ENCODE measurements at regions not wholly inside any gene's neighbourhood (a gene's known extent, or its start where the extent isn't known, plus 50 kb on each side); places are given as distances from the start of the nearest gene placed in this dataset.
A peak's percentile ranks its signal among the peaks of the same experiment; 100 is the strongest.

DNA sequence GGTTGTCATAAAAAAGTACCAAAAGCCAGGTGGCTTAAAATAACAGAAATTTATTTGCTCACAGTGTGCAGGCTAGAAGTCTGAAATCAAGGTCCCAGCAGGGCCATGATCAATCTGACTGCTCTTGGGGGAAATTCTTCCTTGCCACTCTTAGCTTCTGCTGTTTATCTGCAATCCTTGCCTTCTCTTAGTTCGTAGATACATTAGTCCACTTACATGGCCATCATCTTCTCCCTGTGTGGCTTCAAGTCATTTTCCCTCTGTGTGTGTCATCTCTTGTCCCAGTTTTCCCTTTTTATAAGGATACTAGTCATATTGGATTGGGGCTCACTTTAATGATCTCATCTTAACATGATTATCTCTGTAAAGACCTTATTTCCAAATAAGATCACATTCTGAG, 124.0 kb upstream of the NCAM2 start:
- no peak for DNase-seq (ENCODE audit: low spot score in 2 of 2)
- Histone ChIP-seq H3K36me3 (no peaks in the 10 kb centered on the region), H3K27me3 (no peaks in the 10 kb centered on the region), H3K9me3 (no peaks in the 10 kb centered on the region), H3K27ac (no peak overlapping the region), H3K4me1 (no peaks in the 10 kb centered on the region), H3K4me3 (no peak overlapping the region)
- intact Hi-C loops (cut with DNase I): no loop called here
- TF ChIP-seq, protein P1, sequence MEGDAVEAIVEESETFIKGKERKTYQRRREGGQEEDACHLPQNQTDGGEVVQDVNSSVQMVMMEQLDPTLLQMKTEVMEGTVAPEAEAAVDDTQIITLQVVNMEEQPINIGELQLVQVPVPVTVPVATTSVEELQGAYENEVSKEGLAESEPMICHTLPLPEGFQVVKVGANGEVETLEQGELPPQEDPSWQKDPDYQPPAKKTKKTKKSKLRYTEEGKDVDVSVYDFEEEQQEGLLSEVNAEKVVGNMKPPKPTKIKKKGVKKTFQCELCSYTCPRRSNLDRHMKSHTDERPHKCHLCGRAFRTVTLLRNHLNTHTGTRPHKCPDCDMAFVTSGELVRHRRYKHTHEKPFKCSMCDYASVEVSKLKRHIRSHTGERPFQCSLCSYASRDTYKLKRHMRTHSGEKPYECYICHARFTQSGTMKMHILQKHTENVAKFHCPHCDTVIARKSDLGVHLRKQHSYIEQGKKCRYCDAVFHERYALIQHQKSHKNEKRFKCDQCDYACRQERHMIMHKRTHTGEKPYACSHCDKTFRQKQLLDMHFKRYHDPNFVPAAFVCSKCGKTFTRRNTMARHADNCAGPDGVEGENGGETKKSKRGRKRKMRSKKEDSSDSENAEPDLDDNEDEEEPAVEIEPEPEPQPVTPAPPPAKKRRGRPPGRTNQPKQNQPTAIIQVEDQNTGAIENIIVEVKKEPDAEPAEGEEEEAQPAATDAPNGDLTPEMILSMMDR (IDR thresholded peaks at IDR 0.05): no peak

DNA sequence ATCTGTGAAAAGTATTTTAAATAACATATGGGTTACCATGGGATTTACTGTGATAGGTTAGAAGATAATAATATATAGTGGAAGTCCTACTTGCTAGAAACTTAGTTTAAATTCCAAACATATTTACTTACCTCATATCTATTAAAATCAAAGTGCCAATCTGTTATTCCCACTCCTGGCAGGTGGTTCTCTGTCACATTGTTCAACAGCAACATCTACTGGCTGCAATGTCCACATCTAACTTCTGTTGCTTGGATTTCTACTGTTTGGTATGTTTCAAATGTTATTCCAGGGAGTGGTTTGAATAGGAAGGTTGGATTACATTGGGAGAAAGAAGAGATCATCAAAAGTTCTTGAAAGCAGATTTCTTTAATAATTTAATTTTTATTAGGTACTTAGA, 122.5 kb upstream of the NCAM2 start:
- Histone ChIP-seq H3K27me3 (no peaks in the 10 kb centered on the region), H3K4me3 (no peak overlapping the region), H3K4me1 (no peaks in the 10 kb centered on the region), H3K27ac (no peak overlapping the region), H3K36me3 (no peaks in the 10 kb centered on the region), H3K9me3 (no peaks in the 10 kb centered on the region)
- TF ChIP-seq, protein P1 (IDR thresholded peaks at IDR 0.05): no peak
- intact Hi-C loops (cut with DNase I): no loop called here
- no peak for DNase-seq (ENCODE audit: low spot score in 2 of 2)

DNA sequence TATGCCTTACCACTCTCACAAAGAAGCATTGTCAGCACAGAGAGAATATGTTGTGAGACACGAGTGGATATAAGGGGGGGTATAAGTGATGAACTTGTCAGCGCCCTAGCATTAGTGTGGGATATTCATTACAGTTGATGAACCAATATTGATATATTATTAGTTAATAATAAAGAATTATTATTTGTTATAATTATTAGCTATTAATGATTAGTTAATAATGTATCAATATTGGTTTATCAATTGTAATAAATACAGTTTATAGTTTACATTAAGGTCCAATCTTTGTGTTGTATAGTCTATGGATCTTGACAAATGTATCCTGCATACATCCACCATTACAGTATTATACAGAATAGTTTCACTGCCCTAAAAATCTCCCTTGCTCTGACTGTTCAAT, 120.2 kb upstream of the NCAM2 start:
- Histone ChIP-seq H3K4me3 (no peak overlapping the region), H3K4me1 (no peaks in the 10 kb centered on the region), H3K9me3 (no peaks in the 10 kb centered on the region), H3K36me3 (no peaks in the 10 kb centered on the region), H3K27ac (no peak overlapping the region), H3K27me3 (no peaks in the 10 kb centered on the region)
- no peak for DNase-seq (ENCODE audit: low spot score in 2 of 2)
- intact Hi-C loops (cut with DNase I): no loop called here
- TF ChIP-seq, protein P1 (IDR thresholded peaks at IDR 0.05): no peak

DNA sequence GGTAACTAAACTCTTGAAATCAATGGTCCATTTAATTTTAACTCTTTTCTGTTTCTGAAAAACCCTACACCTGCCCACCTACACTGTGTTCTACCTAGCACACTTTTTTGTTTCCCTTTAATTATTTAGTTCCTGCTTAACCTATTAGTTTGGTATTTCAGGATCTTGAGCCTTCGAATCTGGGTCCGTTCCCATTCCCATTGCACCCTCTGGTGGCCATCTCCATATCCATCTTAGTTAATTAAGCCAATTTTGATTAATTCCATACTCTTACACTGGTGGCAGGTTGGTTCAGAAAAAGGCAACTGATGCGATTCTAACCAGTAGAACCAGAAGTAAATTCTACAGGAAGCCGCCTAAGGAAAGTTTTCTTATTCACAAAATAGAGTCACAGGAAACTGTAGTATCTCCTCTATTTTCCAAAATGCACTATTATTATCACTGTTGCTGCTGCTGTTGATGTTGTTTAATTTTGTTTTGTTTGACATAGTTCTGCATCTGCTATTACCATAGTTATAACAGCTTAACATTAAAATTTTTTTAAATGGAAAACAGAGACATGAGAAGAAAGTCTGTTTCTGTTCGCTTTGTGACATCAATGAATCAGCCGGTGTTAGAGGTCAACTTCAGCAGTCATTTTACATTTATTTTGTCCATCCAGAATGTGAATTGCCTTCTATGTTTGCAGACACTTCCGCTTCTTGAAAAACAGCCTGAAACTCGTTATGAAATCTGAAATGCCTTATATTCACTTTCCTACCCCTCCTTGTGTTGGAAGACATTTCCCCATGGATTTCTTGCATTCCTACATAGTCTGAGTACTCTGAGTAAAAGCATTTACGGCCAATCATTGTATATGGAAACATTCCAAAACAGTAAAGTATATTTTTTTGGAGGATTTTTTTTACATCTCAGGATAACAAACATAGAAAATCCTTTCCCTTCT, 115.5 kb upstream of the NCAM2 start:
- H3K27ac ChIP-seq: no peak overlapping the region
- H3K9me3 ChIP-seq: no peaks in the 10 kb centered on the region
- intact Hi-C loops (cut with DNase I): no loop called here
- DNase-seq (ENCODE audit: low spot score in 2 of 2): no peak
- H3K36me3 ChIP-seq: no peaks in the 10 kb centered on the region
- no peaks in the 10 kb centered on the region for H3K27me3 ChIP-seq
- TF ChIP-seq, protein P1 (IDR thresholded peaks at IDR 0.05): peak in 1 of 3 experiments; percentile 19
- no peak overlapping the region for H3K4me3 ChIP-seq
- H3K4me1 ChIP-seq: no peaks in the 10 kb centered on the region

DNA sequence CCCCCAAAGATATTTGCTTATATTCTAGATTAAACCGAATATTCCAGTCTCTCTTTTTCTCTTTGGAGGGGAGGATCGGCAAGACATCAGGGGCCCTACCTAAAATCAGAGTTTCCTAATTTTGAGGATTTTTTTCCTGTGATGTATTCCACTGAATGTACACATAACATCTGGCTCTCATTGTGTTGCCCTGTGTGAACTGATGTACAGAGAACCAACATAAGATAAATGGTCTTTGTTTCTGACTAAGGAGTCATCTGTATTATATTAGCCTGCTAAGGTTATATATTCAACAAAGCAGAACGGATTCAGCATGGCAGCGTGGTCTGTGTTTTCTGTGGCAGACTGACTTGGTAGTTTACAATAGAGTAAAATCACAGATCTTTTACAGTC, 114.8 kb upstream of the NCAM2 start:
- no peaks in the 10 kb centered on the region for H3K36me3 ChIP-seq
- no peak overlapping the region for H3K27ac ChIP-seq
- no peaks in the 10 kb centered on the region for H3K27me3 ChIP-seq
- no peaks in the 10 kb centered on the region for H3K9me3 ChIP-seq
- no peaks in the 10 kb centered on the region for H3K4me1 ChIP-seq
- intact Hi-C loops (cut with DNase I): no loop called here
- TF ChIP-seq, protein P1 (IDR thresholded peaks at IDR 0.05): no peak
- no peak overlapping the region for H3K4me3 ChIP-seq
- DNase-seq (ENCODE audit: low spot score in 2 of 2): no peak
